ENCODE measurements at regions not wholly inside any gene's neighbourhood (a gene's known extent, or its start where the extent isn't known, plus 50 kb on each side); places are given as distances from the start of the nearest gene placed in this dataset.
A peak's percentile ranks its signal among the peaks of the same experiment; 100 is the strongest.

DNA sequence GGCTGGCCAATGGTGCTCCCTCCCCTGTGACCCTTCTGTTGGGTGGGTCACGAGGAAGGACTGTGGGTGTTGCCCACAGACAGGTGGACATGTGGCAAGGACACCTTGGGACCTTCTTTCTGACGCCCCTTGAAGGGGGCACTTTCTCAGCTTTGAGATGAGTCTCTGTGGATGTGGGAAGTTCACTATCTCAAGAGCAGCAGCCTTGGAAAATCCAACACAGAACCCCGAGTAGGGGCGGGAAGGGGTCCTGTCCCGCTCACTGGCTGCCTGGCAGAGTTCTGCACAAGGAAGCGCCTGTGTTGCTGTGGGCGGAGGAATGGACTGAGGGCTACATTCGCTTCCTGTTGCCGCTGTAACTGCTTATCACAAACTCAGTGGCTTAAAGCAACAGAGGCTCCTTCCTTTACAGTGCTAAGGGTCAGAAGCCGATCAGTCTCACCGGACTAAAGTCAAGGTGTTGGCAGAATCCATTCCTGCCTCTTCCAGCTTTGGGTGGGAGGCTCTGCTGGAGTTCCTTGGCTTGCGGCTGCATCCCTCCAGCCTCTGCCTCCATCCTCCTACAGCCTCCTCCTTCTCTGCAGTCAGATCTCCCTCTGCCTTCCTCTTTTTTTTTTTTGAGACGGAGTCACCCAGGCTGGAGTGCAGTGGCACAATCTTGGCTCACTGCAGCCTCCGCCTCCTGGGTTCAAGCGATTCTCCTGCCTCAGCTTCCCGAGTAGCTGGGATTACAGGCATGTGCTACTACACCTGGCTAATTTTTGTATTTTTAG lies 305.2 kb downstream of the SEC14L1 start:
- CTCF ChIA-PET = interaction anchor here (1.6 to 2.0 kb wide), 3 partner anchors 12 to 46 kb away, joined by 3 to 9 read pairs (median 4); no protein-coding TSS in a partner anchor
- Mint-ChIP-seq H3K4me3 (peak overlapping the region; percentile 58), H3K36me3 (ENCODE audit: low read depth) (peaks cover 8% of the 10 kb centered on the region), H3K9me3 (no peaks in the 10 kb centered on the region), H3K27ac (peak overlapping the region; percentile 94), H3K4me1 (ENCODE audit: low read depth) (peaks cover 83% of the 10 kb centered on the region), H3K27me3 (ENCODE audit: low read depth) (no peaks in the 10 kb centered on the region)
- intact Hi-C loops (cut with micrococcal nuclease) = loop anchor here (10.0 kb wide), 2 partner anchors 301 to 399 kb away; partner anchors contain the start of gene SEC14L1
- DNase-seq = peak; percentile 75

GRCh38 chr17:77446940-77447634 lies 306.3 kb downstream of the SEC14L1 start:
- Mint-ChIP-seq H3K9me3 (no peaks in the 10 kb centered on the region), H3K4me1 (ENCODE audit: low read depth) (peaks cover 71% of the 10 kb centered on the region), H3K27ac (peak overlapping the region; percentile 94), H3K4me3 (no peak overlapping the region), H3K27me3 (ENCODE audit: low read depth) (no peaks in the 10 kb centered on the region), H3K36me3 (ENCODE audit: low read depth) (peaks cover 12% of the 10 kb centered on the region)
- intact Hi-C loops (cut with micrococcal nuclease) = loop anchor here (10.0 kb wide), 2 partner anchors 302 to 398 kb away; partner anchors contain the start of gene SEC14L1
- CTCF ChIA-PET = interaction anchor here (1.0 kb wide), 1 partner anchor 19 kb away, joined by 3 read pairs; no protein-coding TSS in a partner anchor
- DNase-seq = no peak

DNA sequence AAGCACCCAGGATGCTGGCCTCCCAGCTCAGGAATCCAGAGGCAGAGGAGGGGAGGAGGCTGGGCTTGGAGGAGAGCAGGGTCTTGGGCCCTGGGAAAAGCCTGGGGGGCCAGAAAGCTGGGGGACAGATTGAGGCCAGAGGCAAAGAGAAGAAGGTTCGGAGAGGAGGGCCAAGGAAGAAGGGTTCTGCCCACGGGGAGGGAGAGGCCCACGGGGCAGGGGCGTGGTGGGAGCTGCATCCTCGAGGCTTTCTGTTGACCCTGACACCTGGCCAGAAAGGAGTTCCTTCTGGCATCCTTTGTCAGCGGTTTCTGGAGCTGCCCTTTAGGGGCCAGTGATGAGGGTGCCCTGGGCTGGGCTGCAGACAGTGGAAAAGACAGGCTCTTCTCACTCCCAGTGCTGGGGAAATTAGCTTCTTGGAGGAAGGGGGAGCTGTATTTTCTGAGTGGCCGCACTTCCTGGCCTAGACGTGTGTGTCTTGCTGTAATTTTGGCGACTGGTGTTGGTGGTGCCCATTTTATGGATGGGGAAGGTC lies 308.7 kb downstream of the SEC14L1 start:
- Mint-ChIP-seq H3K4me1 (ENCODE audit: low read depth) (peaks cover 59% of the 10 kb centered on the region), H3K9me3 (no peaks in the 10 kb centered on the region), H3K27me3 (ENCODE audit: low read depth) (no peaks in the 10 kb centered on the region), H3K27ac (peak overlapping the region; percentile 100), H3K36me3 (ENCODE audit: low read depth) (peaks cover 24% of the 10 kb centered on the region), H3K4me3 (peak overlapping the region; percentile 86)
- intact Hi-C loops (cut with micrococcal nuclease) = loop anchor here (10.0 kb wide), 2 partner anchors 305 to 395 kb away; partner anchors contain the start of gene SEC14L1
- DNase-seq = no peak
- CTCF ChIA-PET = interaction anchor here (0.5 to 4.4 kb wide), 8 partner anchors 9 to 117 kb away, joined by 3 to 24 read pairs (median 4); no protein-coding TSS in a partner anchor

- intact Hi-C loops (cut with micrococcal nuclease) = loop anchor here (1.0 to 10.0 kb wide), 6 partner anchors 9 to 1325 kb away; partner anchors contain the start of genes MFSD11, SEC14L1, SRSF2 and UBALD2
- peak overlapping the region; percentile 86 for H3K4me3 Mint-ChIP-seq
- peak overlapping the region; percentile 100 for H3K27ac Mint-ChIP-seq
- CTCF ChIA-PET = interaction anchor here (0.8 to 4.4 kb wide), 9 partner anchors 8 to 118 kb away, joined by 3 to 24 read pairs (median 4); no protein-coding TSS in a partner anchor
- peaks cover 30% of the 10 kb centered on the region for H3K36me3 Mint-ChIP-seq (ENCODE audit: low read depth)
- peak; percentile 83 for DNase-seq
- peaks cover 54% of the 10 kb centered on the region for H3K4me1 Mint-ChIP-seq (ENCODE audit: low read depth)
- no peaks in the 10 kb centered on the region for H3K9me3 Mint-ChIP-seq
- no peaks in the 10 kb centered on the region for H3K27me3 Mint-ChIP-seq (ENCODE audit: low read depth)
Measured at GRCh38 chr17:77449908-77450741, 309.4 kb downstream of the SEC14L1 start.

GRCh38 chr17:77450742-77451244 lies 310.0 kb downstream of the SEC14L1 start:
- DNase-seq = no peak
- CTCF ChIA-PET = interaction anchor here (0.8 to 4.4 kb wide), 5 partner anchors 11 to 118 kb away, joined by 4 to 24 read pairs (median 5); no protein-coding TSS in a partner anchor
- peak overlapping the region; percentile 100 for H3K27ac Mint-ChIP-seq
- H3K36me3 Mint-ChIP-seq (ENCODE audit: low read depth) = peaks cover 37% of the 10 kb centered on the region
- H3K27me3 Mint-ChIP-seq (ENCODE audit: low read depth) = no peaks in the 10 kb centered on the region
- H3K4me3 Mint-ChIP-seq = peak overlapping the region; percentile 86
- intact Hi-C loops (cut with micrococcal nuclease) = loop anchor here (1.0 to 10.0 kb wide), 5 partner anchors 9 to 1324 kb away; partner anchors contain the start of genes MFSD11, SRSF2 and UBALD2
- H3K4me1 Mint-ChIP-seq (ENCODE audit: low read depth) = peaks cover 47% of the 10 kb centered on the region
- H3K9me3 Mint-ChIP-seq = no peaks in the 10 kb centered on the region

DNA sequence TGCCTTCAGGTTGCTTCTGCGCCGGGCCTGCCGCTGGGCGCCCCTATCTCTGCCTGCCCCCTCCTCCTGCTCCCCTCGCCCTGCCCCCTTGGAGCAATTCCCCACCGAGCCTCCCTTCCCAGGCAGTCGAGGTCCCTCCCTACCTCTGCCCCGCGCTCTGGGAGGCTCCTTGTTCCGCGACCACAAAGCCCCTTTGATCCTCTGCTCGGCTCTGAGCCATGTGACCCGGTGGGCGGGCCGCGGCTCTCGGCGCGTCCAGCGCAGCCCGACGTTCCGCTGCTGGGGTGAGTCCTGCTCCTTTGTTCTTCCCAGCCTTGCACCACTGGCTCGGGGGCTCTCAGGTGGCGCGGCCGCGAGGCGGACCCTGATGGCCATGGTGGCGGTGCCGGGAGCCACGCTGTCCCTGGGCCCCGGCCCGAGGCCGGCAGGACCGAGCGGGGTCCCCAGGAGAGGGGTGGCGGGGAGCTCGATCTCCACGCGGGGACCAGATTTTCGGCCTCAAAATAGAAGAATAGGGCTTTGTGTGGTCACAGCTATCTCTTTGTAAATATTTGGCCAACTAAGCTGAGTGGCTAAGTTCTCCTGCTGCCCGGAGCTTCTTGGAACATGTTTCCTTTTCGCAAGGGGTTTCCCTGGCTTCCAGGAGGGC lies 310.6 kb downstream of the SEC14L1 start:
- peaks cover 41% of the 10 kb centered on the region for H3K36me3 Mint-ChIP-seq (ENCODE audit: low read depth)
- intact Hi-C loops (cut with micrococcal nuclease) = loop anchor here (1.0 to 10.0 kb wide), 4 partner anchors 8 to 1323 kb away; partner anchors contain the start of genes MFSD11, SRSF2 and UBALD2

DNA sequence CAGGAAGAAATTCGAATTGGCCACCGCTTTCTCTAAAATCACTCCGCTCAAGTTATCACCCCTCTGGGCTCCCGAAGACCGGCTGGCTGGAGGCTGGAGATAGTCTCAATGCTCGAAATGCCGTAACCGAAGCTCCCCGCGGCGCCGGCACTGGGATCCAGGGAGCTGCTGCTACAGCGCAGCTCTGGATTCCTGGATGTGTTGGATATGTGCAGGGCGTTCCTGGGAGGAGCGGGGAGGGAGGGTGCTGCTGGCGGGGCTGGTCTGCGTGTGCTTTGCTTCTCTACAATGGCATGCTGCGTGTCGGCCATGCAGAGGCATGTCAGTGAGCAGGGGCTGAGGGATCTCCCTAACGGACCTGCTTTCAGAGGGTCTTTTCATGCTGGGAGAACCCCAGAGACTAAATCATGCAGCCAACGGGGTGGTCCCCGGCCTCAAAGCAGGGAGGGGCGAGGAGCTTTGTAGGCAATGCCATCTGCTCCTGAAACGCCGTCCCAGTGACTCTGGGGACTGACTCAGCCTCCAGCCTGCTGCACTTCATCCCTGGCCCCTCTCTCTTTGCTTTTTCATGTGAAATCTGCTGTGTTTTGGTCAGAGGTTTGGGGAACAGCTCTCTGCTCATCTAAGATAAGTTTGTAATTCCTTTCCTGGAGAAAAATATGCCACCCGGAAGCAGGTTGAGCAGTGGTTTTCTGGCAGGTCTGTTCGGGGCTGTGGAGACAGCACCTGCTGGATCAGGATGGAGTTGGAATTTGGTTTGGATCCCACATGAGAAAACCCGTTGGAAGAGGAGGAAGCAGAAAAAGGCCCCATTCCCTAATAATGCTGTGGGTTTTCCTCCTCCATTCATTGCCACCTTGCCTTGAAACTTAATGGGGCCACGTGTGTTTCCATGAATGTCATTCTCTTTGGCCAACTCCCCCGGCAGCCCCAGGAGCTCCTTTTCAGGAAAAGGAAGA lies 311.4 kb downstream of the SEC14L1 start:
- Mint-ChIP-seq H3K9me3 (no peaks in the 10 kb centered on the region), H3K4me3 (peak overlapping the region; percentile 86), H3K4me1 (ENCODE audit: low read depth) (peaks cover 34% of the 10 kb centered on the region), H3K36me3 (ENCODE audit: low read depth) (peaks cover 44% of the 10 kb centered on the region), H3K27ac (peak overlapping the region; percentile 100), H3K27me3 (ENCODE audit: low read depth) (no peaks in the 10 kb centered on the region)
- CTCF ChIA-PET = interaction anchor here (0.9 to 4.4 kb wide), 8 partner anchors 8 to 52 kb away, joined by 3 to 24 read pairs (median 6); no protein-coding TSS in a partner anchor
- intact Hi-C loops (cut with micrococcal nuclease) = loop anchor here (1.0 to 10.0 kb wide), 4 partner anchors 7 to 1323 kb away; partner anchors contain the start of genes MFSD11, SRSF2 and UBALD2
- DNase-seq = peak; percentile 66

More for the DNA sequence above, 310.6 kb downstream of the SEC14L1 start:
- peak; percentile 83 for DNase-seq
- Mint-ChIP-seq H3K9me3 (no peaks in the 10 kb centered on the region), H3K4me1 (ENCODE audit: low read depth) (peaks cover 42% of the 10 kb centered on the region), H3K27ac (peak overlapping the region; percentile 100), H3K4me3 (peak overlapping the region; percentile 86), H3K27me3 (ENCODE audit: low read depth) (no peaks in the 10 kb centered on the region)
- CTCF ChIA-PET = interaction anchor here (0.9 to 4.4 kb wide), 9 partner anchors 9 to 119 kb away, joined by 3 to 24 read pairs (median 4); no protein-coding TSS in a partner anchor

DNA sequence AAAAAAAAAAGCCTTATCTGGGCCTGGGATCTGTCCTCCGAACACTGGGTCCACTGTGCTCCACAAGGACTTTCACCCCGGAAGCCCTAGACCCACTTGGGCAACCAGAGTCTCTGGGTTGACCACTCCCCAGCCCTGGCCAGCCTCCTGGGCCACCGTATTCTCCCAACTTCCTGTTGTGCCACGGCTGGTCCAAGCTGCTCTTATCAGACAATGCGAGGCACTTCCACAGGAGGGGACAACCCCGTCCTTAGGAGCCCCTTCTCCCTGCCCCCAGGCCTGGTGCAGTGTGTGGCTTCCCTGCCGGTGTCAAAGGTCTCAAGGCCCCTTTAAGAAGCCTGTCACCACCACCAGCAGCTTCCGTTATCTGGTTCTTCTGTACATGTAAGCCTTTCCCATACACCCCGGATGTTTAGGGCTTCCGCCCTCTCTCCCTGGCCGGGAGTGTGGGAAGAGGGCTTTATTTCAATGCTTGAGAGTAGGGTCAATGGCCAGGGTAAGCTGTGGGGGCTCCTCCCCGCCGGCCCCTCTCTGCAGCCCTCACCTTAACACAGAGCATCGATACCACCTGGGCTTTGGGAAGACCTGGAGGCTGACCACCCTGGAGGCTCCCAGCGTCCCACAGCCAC lies 313.0 kb downstream of the SEC14L1 start:
- Mint-ChIP-seq H3K9me3 (no peaks in the 10 kb centered on the region), H3K27me3 (ENCODE audit: low read depth) (no peaks in the 10 kb centered on the region), H3K36me3 (ENCODE audit: low read depth) (peaks cover 58% of the 10 kb centered on the region), H3K27ac (peak overlapping the region; percentile 100), H3K4me1 (ENCODE audit: low read depth) (peaks cover 37% of the 10 kb centered on the region), H3K4me3 (peak overlapping the region; percentile 86)
- intact Hi-C loops (cut with micrococcal nuclease) = loop anchor here (5.0 to 10.0 kb wide), 3 partner anchors 716 to 1321 kb away; partner anchors contain the start of genes MFSD11, SRSF2 and UBALD2
- CTCF ChIA-PET = interaction anchor here (0.8 to 2.6 kb wide), 9 partner anchors 9 to 54 kb away, joined by 3 to 12 read pairs (median 4); no protein-coding TSS in a partner anchor
- peak; percentile 73 for DNase-seq

Data from activated naive CD4-positive, alpha-beta T cell treated with anti-CD3 and anti-CD28 coated beads for 36 hours (primary cell).